HepG2 (cell line): ENCODE measurements at regions not wholly inside any gene's neighbourhood (a gene's known extent, or its start where the extent isn't known, plus 50 kb on each side); places are given as distances from the start of the nearest gene placed in this dataset.

ENCODE experiments used
- ATAC-seq: fragments of 200-7000 bp; cut with Tn5 transposase; 3 replicates; pipeline ENCODE4 v1.9.1; 2020; ENCODE audit warnings: mild to moderate bottlenecking, moderate library complexity
- BruUV-seq: library from RNA; stranded (reverse); fragments of 400-500 nt; replicated peaks from 2 replicates; lab custom pipeline; 2021; lab: Mats Ljungman, UMichigan
- CTCF ChIA-PET: fragments of 300-600 bp; formaldehyde crosslinking; extraction: SDS; loops from one replicate; lab custom pipeline; 2021; ENCODE audit warnings: low total read pairs, inconsistent platforms, low intra/inter-chr PET ratio; lab: Yijun Ruan, JAX
- POLR2A ChIA-PET: fragments of 350-600 bp; sonication (Branson Sonifier 250); formaldehyde crosslinking; loops from one replicate; lab custom pipeline; 2020; ENCODE audit warnings: antibody characterized with exemption, inconsistent platforms; lab: Yijun Ruan, JAX
- DNase-seq: peaks from one replicate; pipeline ENCODE4 v3.0.0-alpha.2; 2015; ENCODE audit warnings: low spot score
- FAIRE-seq: peaks from 3 replicates; lab custom pipeline; 2011; peaks lifted over from hg19 to GRCh38; lab: Jason Lieb, UNC
- H2AFZ ChIP-seq: one replicate; pipeline ENCODE4 v1.6.1; 2011; ENCODE audit warnings: low read length, inconsistent platforms
- H3K27ac ChIP-seq: fragments of 300-600 bp; 3 replicates; pipeline ENCODE4 v1.8.0; 2011; ENCODE audit warnings: mixed run types, mild to moderate bottlenecking, mixed read lengths, low read length, inconsistent platforms; ENCODE audit not compliant: insufficient read depth; ENCODE audit errors: extremely low read length
- H3K27me3 ChIP-seq, 2 experiments: fragments of 200-600 bp in 1 of 2; 2 replicates in 1 of 2; 3 replicates in 1 of 2; pipeline versions ENCODE4 v1.6.0 to v1.8.0; 2011; ENCODE audit warnings: low read length in 2 of 2, mild to moderate bottlenecking in 2 of 2, moderate library complexity in 2 of 2, inconsistent platforms in 1 of 2; ENCODE audit not compliant: insufficient read depth in 2 of 2, control insufficient read depth in 1 of 2
- H3K36me3 ChIP-seq, 2 experiments: fragments of 200-600 bp in 1 of 2; replicated peaks in 1 of 2; 2 replicates in 1 of 2; 3 replicates in 1 of 2; pipeline versions ENCODE4 v1.5.1 to v1.8.0; 2011; ENCODE audit warnings: low read length in 2 of 2, inconsistent platforms in 1 of 2; ENCODE audit not compliant: insufficient read depth in 2 of 2, control insufficient read depth in 1 of 2
- H3K4me1 ChIP-seq: 2 replicates; pipeline ENCODE4 v1.5.1; 2012; ENCODE audit warnings: low read length, inconsistent platforms; ENCODE audit not compliant: insufficient read depth
- H3K4me2 ChIP-seq: 2 replicates; pipeline ENCODE4 v1.6.0; 2011; ENCODE audit warnings: low read depth, low read length, inconsistent platforms
- H3K4me3 ChIP-seq, 3 experiments: fragments of 200-600 bp in 1 of 3; sonication (generic), shearing (Covaris generic) in 1 of 3; replicated peaks in 1 of 3; 2 replicates each; pipeline ENCODE4 v1.5.1; 2011 to 2016; ENCODE audit warnings: low read length in 3 of 3, inconsistent platforms in 2 of 3, low read depth in 2 of 3, mild to moderate bottlenecking in 2 of 3, control low read depth in 1 of 3, mixed read lengths in 1 of 3; ENCODE audit not compliant: insufficient read depth in 1 of 3
- H3K79me2 ChIP-seq: one replicate; pipeline ENCODE4 v1.6.1; 2011; ENCODE audit warnings: low read length, inconsistent platforms; ENCODE audit not compliant: insufficient read depth
- H3K9ac ChIP-seq: 2 replicates; pipeline ENCODE4 v1.6.0; 2011; ENCODE audit warnings: mild to moderate bottlenecking, low read depth, low read length, inconsistent platforms; ENCODE audit not compliant: insufficient read depth
- H3K9me3 ChIP-seq: 2 replicates; pipeline ENCODE4 v1.5.1; 2012; ENCODE audit warnings: mild to moderate bottlenecking, low read length
- H4K20me1 ChIP-seq: 2 replicates; pipeline ENCODE4 v1.6.0; 2011; ENCODE audit warnings: inconsistent platforms, mild to moderate bottlenecking, low read length, moderate library complexity; ENCODE audit not compliant: insufficient read depth
- CHD4 ChIP-seq: fragments of 200-600 bp; sonication (generic); IDR thresholded peaks from 2 replicates; pipeline ENCODE4 v1.7.0; 2017; ENCODE audit warnings: mild to moderate bottlenecking, low read length, borderline replicate concordance
- FOSL2 ChIP-seq: sonication (generic); formaldehyde crosslinking; IDR thresholded peaks from 2 replicates; pipeline ENCODE4 v1.4.0; 2020; ENCODE audit warnings: missing genetic modification reagents
- FOXM1 ChIP-seq: sonication (generic); formaldehyde crosslinking; IDR thresholded peaks from 2 replicates; pipeline ENCODE4 v1.5.0; 2020; ENCODE audit warnings: missing genetic modification reagents
- HNF4G ChIP-seq, 2 experiments: sonication (generic) in 1 of 2; formaldehyde crosslinking in 1 of 2; IDR thresholded peaks; 2 replicates each; pipeline versions ENCODE4 v1.4.0 to v1.6.1; 2011 to 2020; ENCODE audit warnings: borderline replicate concordance in 2 of 2, low read depth in 2 of 2, mild to moderate bottlenecking in 2 of 2, low read length in 1 of 2, missing genetic modification reagents in 1 of 2, moderate library complexity in 1 of 2
- KMT2B ChIP-seq: IDR thresholded peaks from 2 replicates; pipeline ENCODE4 v1.6.1; 2016; ENCODE audit warnings: missing genetic modification reagents, missing compliant biosample characterization
- NFIB ChIP-seq: sonication (generic); formaldehyde crosslinking; IDR thresholded peaks from 2 replicates; pipeline ENCODE4 v1.9.0; 2021; ENCODE audit warnings: missing genetic modification reagents, mild to moderate bottlenecking, borderline replicate concordance
- SETDB1 ChIP-seq: sonication (generic); formaldehyde crosslinking; IDR thresholded peaks from 2 replicates; pipeline ENCODE4 v1.5.1; 2020; ENCODE audit warnings: missing genetic modification reagents, mild to moderate bottlenecking, borderline replicate concordance
- ZNF205 ChIP-seq: IDR thresholded peaks from 2 replicates; pipeline ENCODE4 v1.6.1; 2018; ENCODE audit warnings: missing biosample characterization, missing genetic modification reagents
- WGBS: methylation state at CpG from one replicate; pipeline ENCODE4 v1.1.6; 2017; ENCODE audit warnings: low lambda C conversion rate; 5-methylcytosine and 5-hydroxymethylcytosine counted together
- in situ Hi-C: cut with HindIII; loops from 2 replicates; pipeline ENCODE4 v1.10.0; 2017; ENCODE audit warnings: low pct_unique_long_range_greater_than_20kb; ENCODE audit not compliant: extremely low pct_ligation_motif_present
- intact Hi-C: fragments of 100-400 bp; cut with micrococcal nuclease; formaldehyde crosslinking; loops from one replicate; pipeline ENCODE4 v1.10.0; 2022; ENCODE audit not compliant: unreplicated experiment

DNA sequence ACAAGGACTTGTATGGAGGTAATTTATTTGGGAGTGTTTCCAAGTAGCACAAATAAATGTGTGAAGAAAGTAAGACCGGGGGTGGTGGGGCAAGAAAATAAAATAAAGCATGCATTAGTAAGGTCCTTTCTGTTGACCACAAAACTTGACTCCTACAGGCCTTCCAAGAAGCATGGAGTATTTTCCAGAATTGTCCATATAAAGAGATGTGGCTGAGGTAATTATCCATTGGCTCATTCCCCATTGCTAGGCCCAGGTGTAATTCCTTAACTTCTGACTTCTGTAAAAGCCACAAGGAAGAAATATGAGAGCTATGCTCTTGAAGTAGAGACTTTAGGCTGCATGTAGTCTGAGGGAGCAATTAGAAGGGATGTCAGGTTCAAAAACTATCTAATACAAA lies 430.5 kb upstream of the PABPC4L start (continued):
- no peak for TF ChIP-seq ZNF205 (CRISPR knock-in tag)
- TF ChIP-seq CHD4, result no peak
- TF ChIP-seq SETDB1 (CRISPR knock-in tag), result no peak

DNA sequence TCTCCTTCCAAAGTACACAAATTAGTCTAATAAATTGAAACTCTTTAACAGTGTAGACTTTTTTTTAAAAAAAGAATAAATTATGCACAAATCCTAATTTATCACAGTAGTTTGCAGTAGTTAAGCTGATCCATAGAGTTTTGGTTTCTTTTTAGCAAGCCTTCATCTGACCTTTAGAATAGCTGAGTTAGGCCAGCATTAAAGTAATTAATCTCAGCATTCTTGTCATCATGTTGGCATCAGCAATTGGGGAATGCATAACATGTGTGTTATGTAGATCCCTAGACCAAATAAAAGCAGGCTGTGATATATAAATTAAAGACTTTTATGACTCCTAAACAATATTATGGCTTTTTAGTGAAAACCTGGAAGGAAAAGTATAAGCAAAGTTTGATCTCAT lies 426.5 kb upstream of the PABPC4L start:
- H3K27ac ChIP-seq, result no peak overlapping the region
- no peaks in the 10 kb centered on the region for H3K4me1 ChIP-seq
- no peak overlapping the region for H2AFZ ChIP-seq
- H3K4me3 ChIP-seq, result no peak overlapping the region
- DNase-seq (no peak), FAIRE-seq (no peak), ATAC-seq (no peak)
- no peak for TF ChIP-seq FOSL2 (CRISPR knock-in tag)
- ChIA-PET POLR2A (no interaction called here), CTCF (no interaction called here)
- no peak overlapping the region for H3K9ac ChIP-seq
- no peaks in the 10 kb centered on the region for H3K79me2 ChIP-seq
- no peaks in the 10 kb centered on the region for H3K36me3 ChIP-seq
- no TSS peak for BruUV-seq
- intact Hi-C loops, result no loop called here
- H3K27me3 ChIP-seq, result no peaks in the 10 kb centered on the region
- H3K9me3 ChIP-seq, result no peaks in the 10 kb centered on the region
- in situ Hi-C loops, result no loop called here
- H3K4me2 ChIP-seq, result peak overlapping the region; percentile 29; the same call in 1 of the 2 replicates
- no peaks in the 10 kb centered on the region for H4K20me1 ChIP-seq

DNA sequence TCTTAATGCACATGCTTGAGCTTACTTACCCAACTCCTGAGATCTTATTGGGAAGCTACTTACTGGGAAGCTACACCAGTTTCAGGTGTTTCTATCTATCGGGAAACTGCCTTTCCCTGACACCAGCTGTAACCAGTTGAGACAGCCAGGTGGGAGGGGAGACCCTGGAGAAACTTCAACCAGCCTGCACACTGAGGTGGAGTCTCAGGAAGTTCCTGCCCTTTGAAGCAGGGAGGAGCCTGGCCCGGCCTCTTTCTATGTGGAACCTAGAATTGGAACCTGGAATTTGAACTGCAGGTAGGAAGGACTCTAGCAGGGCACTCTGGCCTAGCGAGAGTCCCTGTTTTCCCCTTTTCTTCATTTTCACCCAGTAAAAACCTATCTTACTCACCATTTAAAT lies 425.8 kb upstream of the PABPC4L start:
- H4K20me1 ChIP-seq, result no peaks in the 10 kb centered on the region

More for the DNA sequence above, 425.8 kb upstream of the PABPC4L start:
- no peak for FAIRE-seq
- WGBS, result 10% methylated on average over 2 of the region's 3 CpGs
- Histone ChIP-seq H3K9me3 (no peaks in the 10 kb centered on the region), H2AFZ (no peak overlapping the region), H3K4me2 (peak overlapping the region; percentile 29; the same call in 1 of the 2 replicates), H3K79me2 (no peaks in the 10 kb centered on the region), H3K9ac (peak overlapping the region; percentile 5; the same call in 1 of the 2 replicates), H3K27ac (no peak overlapping the region), H3K36me3 (no peaks in the 10 kb centered on the region), H3K27me3 (no peaks in the 10 kb centered on the region), H3K4me3 (no peak overlapping the region), H3K4me1 (no peaks in the 10 kb centered on the region)
- BruUV-seq, result no TSS peak
- ATAC-seq, result peak; percentile 93
- in situ Hi-C loops, result no loop called here
- intact Hi-C loops, result no loop called here
- DNase-seq, result peak; percentile 7
- ChIA-PET CTCF (no interaction called here), POLR2A (no interaction called here)
- TF ChIP-seq NFIB (CRISPR knock-in tag) (no peak), HNF4G (IDR thresholded peaks at IDR 0.05; ENCODE audit: borderline replicate concordance, low read depth, low read length) (0 out of 2 replicates have a peak, but pooled peaks have one; percentile 15), HNF4G (CRISPR knock-in tag; IDR thresholded peaks at IDR 0.05; ENCODE audit: borderline replicate concordance, low read depth) (no peak), KMT2B (CRISPR knock-in tag) (no peak), FOXM1 (CRISPR knock-in tag) (no peak)
